Chondrocyte (in vitro differentiated cells): ENCODE measurements at regions not wholly inside any gene's neighbourhood (a gene's known extent, or its start where the extent isn't known, plus 50 kb on each side); places are given as distances from the start of the nearest gene placed in this dataset.

Source experiments
- DNase-seq: peaks from one replicate; pipeline ENCODE4 v3.0.0; 2021; ENCODE audit warnings: mixed read lengths, low spot score
- H3K27ac Mint-ChIP-seq: one replicate; pipeline ENCODE4 v1.8.0; 2021; ENCODE audit warnings: mild to moderate bottlenecking, moderate library complexity, mixed read lengths; ENCODE audit not compliant: unreplicated experiment
- H3K27me3 Mint-ChIP-seq: 2 replicates; pipeline ENCODE4 v1.8.0; 2021; ENCODE audit warnings: low read depth, mixed read lengths
- H3K36me3 Mint-ChIP-seq: 2 replicates; pipeline ENCODE4 v1.8.0; 2021; ENCODE audit warnings: low read depth, mixed read lengths
- H3K4me1 Mint-ChIP-seq: 2 replicates; pipeline ENCODE4 v1.8.0; 2021; ENCODE audit warnings: low read depth, mild to moderate bottlenecking, mixed read lengths
- H3K4me3 Mint-ChIP-seq: one replicate; pipeline ENCODE4 v1.8.0; 2021; ENCODE audit warnings: mild to moderate bottlenecking, moderate library complexity, mixed read lengths; ENCODE audit not compliant: unreplicated experiment
- H3K9me3 Mint-ChIP-seq: 2 replicates; pipeline ENCODE4 v1.8.0; 2021; ENCODE audit warnings: low read depth, mixed read lengths
- TF ChIP-seq, protein P1 (sequence below): fragments of 200-600 bp; sonication (generic); IDR thresholded peaks from 2 replicates; pipeline ENCODE4 v1.5.0; 2021; ENCODE audit warnings: antibody characterized with exemption, mild to moderate bottlenecking, moderate library complexity

DNA sequence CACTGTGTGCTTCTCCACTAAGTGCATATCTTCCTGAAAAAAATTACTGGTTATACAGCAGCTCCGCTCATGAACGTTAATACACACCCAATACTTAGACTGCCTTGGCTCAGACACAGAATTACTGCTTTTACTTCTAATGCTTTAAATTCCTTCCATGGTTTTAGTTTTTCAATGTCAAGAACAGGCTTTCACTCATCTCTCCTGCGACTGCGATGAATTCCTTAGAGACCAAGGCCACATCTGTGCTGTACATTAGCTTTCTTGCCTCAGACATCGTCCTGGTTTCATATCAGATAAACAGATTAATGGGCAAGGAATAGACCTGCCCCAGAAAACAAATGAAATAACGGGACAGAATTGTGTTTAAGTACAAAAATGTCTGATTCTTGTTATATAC, 120.2 kb downstream of the CYP26A1 start:
- TF ChIP-seq, protein P1, sequence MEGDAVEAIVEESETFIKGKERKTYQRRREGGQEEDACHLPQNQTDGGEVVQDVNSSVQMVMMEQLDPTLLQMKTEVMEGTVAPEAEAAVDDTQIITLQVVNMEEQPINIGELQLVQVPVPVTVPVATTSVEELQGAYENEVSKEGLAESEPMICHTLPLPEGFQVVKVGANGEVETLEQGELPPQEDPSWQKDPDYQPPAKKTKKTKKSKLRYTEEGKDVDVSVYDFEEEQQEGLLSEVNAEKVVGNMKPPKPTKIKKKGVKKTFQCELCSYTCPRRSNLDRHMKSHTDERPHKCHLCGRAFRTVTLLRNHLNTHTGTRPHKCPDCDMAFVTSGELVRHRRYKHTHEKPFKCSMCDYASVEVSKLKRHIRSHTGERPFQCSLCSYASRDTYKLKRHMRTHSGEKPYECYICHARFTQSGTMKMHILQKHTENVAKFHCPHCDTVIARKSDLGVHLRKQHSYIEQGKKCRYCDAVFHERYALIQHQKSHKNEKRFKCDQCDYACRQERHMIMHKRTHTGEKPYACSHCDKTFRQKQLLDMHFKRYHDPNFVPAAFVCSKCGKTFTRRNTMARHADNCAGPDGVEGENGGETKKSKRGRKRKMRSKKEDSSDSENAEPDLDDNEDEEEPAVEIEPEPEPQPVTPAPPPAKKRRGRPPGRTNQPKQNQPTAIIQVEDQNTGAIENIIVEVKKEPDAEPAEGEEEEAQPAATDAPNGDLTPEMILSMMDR, result no peak
- Mint-ChIP-seq H3K9me3 (no peaks in the 10 kb centered on the region), H3K4me1 (peaks cover 50% of the 10 kb centered on the region), H3K4me3 (no peak overlapping the region), H3K27ac (peak overlapping the region; percentile 19), H3K27me3 (no peaks in the 10 kb centered on the region), H3K36me3 (no peaks in the 10 kb centered on the region)
- no peak for DNase-seq

- Mint-ChIP-seq H3K4me1 (peaks cover 25% of the 10 kb centered on the region), H3K27ac (peak overlapping the region; percentile 74), H3K4me3 (peak overlapping the region; percentile 59), H3K27me3 (no peaks in the 10 kb centered on the region), H3K9me3 (no peaks in the 10 kb centered on the region), H3K36me3 (no peaks in the 10 kb centered on the region)
- TF ChIP-seq, protein P1, result no peak
- no peak for DNase-seq
Observed at GRCh38 chr10:93198401-93199131, 124.9 kb downstream of the CYP26A1 start.

DNA sequence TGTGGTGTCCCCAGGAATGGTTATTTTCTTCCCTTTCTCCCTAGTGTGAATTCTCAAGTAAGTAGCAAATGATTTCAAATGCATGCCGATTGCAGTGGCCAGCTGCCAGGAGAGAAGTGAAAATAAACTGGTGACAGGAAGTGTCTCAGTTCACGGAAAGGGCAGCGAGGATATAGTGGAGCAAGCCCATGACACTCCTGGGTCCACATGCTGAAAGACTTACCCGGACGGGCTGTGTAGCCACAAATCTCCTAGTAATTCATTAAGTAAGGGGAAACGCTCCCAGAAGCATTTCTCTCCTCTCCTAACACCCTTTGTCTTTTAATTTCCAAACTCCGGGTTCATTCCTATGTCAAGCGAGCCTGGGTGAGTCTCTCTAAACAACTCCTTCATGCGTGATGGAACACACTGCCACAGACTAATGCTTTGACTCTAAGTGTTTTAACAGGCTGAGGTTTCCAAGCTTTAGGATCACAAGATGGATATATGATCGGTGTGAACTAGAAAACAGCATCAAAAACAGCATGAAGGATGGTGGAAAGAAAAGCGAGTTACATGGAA, 125.6 kb downstream of the CYP26A1 start:
- H3K4me1 Mint-ChIP-seq, result peaks cover 18% of the 10 kb centered on the region
- peak overlapping the region; percentile 59 for H3K4me3 Mint-ChIP-seq
- peak overlapping the region; percentile 74 for H3K27ac Mint-ChIP-seq
- H3K27me3 Mint-ChIP-seq, result no peaks in the 10 kb centered on the region
- DNase-seq, result no peak
- H3K36me3 Mint-ChIP-seq, result no peaks in the 10 kb centered on the region
- TF ChIP-seq, protein P1, result no peak
- no peaks in the 10 kb centered on the region for H3K9me3 Mint-ChIP-seq

DNA sequence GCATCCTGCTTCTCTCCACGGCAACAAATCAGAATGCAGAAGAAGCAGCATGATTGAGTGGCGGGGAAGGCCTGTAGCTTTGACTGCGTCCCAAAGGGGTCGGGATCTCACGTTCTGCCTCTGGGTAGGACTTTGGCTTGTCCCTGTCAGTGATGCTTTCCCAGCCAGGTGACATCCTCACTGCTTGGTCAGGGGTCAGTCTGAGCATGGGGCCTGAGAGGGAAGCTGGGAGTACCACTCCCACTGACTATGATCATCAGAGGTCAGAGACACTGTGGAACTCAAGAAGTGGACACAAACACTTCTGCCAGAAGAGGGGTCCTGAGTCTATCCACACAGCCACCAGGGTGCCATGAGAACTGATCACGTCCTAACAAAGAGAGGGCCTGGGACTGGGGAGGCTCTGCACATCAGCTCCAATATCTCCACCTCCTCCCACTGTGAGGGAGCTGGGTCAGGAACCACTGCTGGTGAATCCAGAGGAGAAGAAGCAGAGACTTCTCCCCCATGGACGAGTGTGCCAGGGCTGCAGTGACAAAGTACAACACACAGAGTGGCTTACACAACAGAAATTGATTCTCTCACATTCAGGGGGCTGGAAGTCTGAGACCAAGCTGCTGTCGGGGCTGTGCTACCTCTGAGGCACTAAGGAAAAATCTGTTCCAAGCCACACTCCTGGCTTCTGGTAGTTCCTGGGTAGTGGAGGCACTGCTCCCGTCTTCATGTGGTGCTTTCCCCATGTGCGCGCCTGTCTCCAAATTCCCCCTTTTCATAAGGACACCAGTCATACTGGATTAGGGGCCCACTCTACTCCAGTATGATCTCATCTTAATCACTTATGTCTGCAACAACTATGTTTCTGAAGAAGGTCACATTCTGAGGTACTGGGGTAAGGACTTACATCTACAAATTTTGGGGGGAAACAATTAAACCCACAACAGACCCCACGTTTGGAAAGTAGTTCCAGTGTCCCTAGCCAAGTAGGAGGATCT, 131.1 kb downstream of the CYP26A1 start:
- no peak overlapping the region for H3K27ac Mint-ChIP-seq

More for the DNA sequence above, 131.1 kb downstream of the CYP26A1 start:
- Mint-ChIP-seq H3K36me3 (no peaks in the 10 kb centered on the region), H3K9me3 (no peaks in the 10 kb centered on the region), H3K4me1 (no peaks in the 10 kb centered on the region), H3K4me3 (no peak overlapping the region), H3K27me3 (no peaks in the 10 kb centered on the region)
- no peak for DNase-seq
- TF ChIP-seq, protein P1, result no peak
